Colonic mucosa (tissue), 4 donors: ENCODE measurements at regions not wholly inside any gene's neighbourhood (a gene's known extent, or its start where the extent isn't known, plus 50 kb on each side); places are given as distances from the start of the nearest gene placed in this dataset.
"Not testable (repeated sequence)": the region's sequence is repeated elsewhere in the genome, so short reads cannot be mapped to it uniquely, and the experiment has no call there.

Source experiments
- DNase-seq: peaks from one replicate; pipeline ENCODE4 v3.0.0-alpha.2; 2020
- H3K27ac ChIP-seq: fragments of 200-600 bp; one replicate; pipeline ENCODE4 v1.8.0; 2021
- H3K27me3 ChIP-seq: fragments of 200-600 bp; one replicate; pipeline ENCODE4 v1.8.0; 2021
- H3K36me3 ChIP-seq: fragments of 200-600 bp; one replicate; pipeline ENCODE4 v1.8.0; 2021
- H3K4me1 ChIP-seq: fragments of 200-600 bp; one replicate; pipeline ENCODE4 v1.8.0; 2021; ENCODE audit warnings: mild to moderate bottlenecking
- H3K4me3 ChIP-seq: fragments of 200-600 bp; one replicate; pipeline ENCODE4 v1.8.0; 2021
- H3K9ac ChIP-seq, 2 donors: one replicate each; pipeline ENCODE4 v1.7.0; 2013; ENCODE audit warnings: control low read depth in 2 of 2, low read depth in 2 of 2, low read length in 2 of 2
- H3K9me3 ChIP-seq: fragments of 200-600 bp; one replicate; pipeline ENCODE4 v1.8.0; 2021
- intact Hi-C: fragments of 100-400 bp; cut with DNase I; formaldehyde crosslinking; loops from one replicate; pipeline ENCODE4 v1.14.1; 2022
- TF ChIP-seq, protein P1 (sequence below): fragments of 200-600 bp; IDR thresholded peaks from one replicate; pipeline ENCODE4 v1.8.0; 2022; ENCODE audit warnings: antibody characterized with exemption, mild to moderate bottlenecking
- donor health status: healthy.
- donor health status: DM: no; HTN: no; CAD: no.
- donor health status: DM: no; HTN: no; CAD: no.

GRCh38 chr3:16768956-16769355 is 115.8 kb upstream of the PLCL2 start:
- no peaks in the 10 kb centered on the region for H3K9me3 ChIP-seq
- no peak overlapping the region for H3K9ac ChIP-seq
- H3K27me3 ChIP-seq: no peaks in the 10 kb centered on the region
- H3K4me3 ChIP-seq: no peak overlapping the region
- no peak for DNase-seq
- intact Hi-C loops: no loop called here
- TF ChIP-seq, protein P1, sequence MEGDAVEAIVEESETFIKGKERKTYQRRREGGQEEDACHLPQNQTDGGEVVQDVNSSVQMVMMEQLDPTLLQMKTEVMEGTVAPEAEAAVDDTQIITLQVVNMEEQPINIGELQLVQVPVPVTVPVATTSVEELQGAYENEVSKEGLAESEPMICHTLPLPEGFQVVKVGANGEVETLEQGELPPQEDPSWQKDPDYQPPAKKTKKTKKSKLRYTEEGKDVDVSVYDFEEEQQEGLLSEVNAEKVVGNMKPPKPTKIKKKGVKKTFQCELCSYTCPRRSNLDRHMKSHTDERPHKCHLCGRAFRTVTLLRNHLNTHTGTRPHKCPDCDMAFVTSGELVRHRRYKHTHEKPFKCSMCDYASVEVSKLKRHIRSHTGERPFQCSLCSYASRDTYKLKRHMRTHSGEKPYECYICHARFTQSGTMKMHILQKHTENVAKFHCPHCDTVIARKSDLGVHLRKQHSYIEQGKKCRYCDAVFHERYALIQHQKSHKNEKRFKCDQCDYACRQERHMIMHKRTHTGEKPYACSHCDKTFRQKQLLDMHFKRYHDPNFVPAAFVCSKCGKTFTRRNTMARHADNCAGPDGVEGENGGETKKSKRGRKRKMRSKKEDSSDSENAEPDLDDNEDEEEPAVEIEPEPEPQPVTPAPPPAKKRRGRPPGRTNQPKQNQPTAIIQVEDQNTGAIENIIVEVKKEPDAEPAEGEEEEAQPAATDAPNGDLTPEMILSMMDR: no peak
- H3K4me1 ChIP-seq: no peaks in the 10 kb centered on the region
- H3K36me3 ChIP-seq: no peaks in the 10 kb centered on the region
- H3K27ac ChIP-seq: no peak overlapping the region

GRCh38 chr3:16769525-16769924 is 115.2 kb upstream of the PLCL2 start:
- Histone ChIP-seq H3K4me1 (no peaks in the 10 kb centered on the region), H3K9me3 (no peaks in the 10 kb centered on the region), H3K27ac (no peak overlapping the region), H3K9ac (no peak overlapping the region), H3K4me3 (no peak overlapping the region), H3K27me3 (no peaks in the 10 kb centered on the region), H3K36me3 (no peaks in the 10 kb centered on the region)
- DNase-seq: no peak
- intact Hi-C loops: no loop called here
- TF ChIP-seq, protein P1: no peak

DNA sequence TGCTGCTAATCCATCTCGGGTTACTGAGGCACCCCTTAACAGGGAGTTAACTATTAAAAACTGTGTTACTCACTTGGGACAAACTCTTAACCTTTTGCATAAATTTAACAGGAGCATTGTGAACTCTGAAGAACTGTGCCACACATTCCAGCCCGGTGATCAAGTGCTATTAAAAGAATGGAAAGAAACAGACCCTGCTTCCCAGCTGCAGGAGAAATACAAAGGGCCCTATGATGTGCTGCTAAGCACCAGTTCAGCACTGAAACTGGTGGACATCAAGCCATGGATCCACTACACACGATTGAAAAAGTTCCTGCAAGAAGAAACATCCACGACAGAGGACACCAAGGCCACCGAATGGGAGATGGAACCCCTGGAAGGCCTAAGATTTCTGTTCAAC is 114.7 kb upstream of the PLCL2 start:
- no peaks in the 10 kb centered on the region for H3K4me1 ChIP-seq
- no peak overlapping the region for H3K27ac ChIP-seq
- H3K27me3 ChIP-seq: no peaks in the 10 kb centered on the region
- intact Hi-C loops: no loop called here
- H3K36me3 ChIP-seq: no peaks in the 10 kb centered on the region
- no peak overlapping the region for H3K4me3 ChIP-seq
- H3K9me3 ChIP-seq: no peaks in the 10 kb centered on the region
- H3K9ac ChIP-seq: no peak overlapping the region
- no peak for DNase-seq
- TF ChIP-seq, protein P1: no peak

GRCh38 chr3:16770792-16771191 is 114.0 kb upstream of the PLCL2 start:
- intact Hi-C loops: no loop called here
- Histone ChIP-seq H3K4me3 (no peak overlapping the region), H3K9me3 (no peaks in the 10 kb centered on the region), H3K27me3 (no peaks in the 10 kb centered on the region), H3K9ac (no peak overlapping the region), H3K36me3 (no peaks in the 10 kb centered on the region), H3K4me1 (no peaks in the 10 kb centered on the region), H3K27ac (no peak overlapping the region)
- TF ChIP-seq, protein P1: no peak
- no peak for DNase-seq

GRCh38 chr3:16773594-16773993 is 111.2 kb upstream of the PLCL2 start:
- H3K36me3 ChIP-seq, H3K4me1 ChIP-seq, H3K4me3 ChIP-seq, intact Hi-C loops, H3K9ac ChIP-seq, DNase-seq, H3K9me3 ChIP-seq, H3K27ac ChIP-seq, H3K27me3 ChIP-seq: not testable (repeated sequence)

DNA sequence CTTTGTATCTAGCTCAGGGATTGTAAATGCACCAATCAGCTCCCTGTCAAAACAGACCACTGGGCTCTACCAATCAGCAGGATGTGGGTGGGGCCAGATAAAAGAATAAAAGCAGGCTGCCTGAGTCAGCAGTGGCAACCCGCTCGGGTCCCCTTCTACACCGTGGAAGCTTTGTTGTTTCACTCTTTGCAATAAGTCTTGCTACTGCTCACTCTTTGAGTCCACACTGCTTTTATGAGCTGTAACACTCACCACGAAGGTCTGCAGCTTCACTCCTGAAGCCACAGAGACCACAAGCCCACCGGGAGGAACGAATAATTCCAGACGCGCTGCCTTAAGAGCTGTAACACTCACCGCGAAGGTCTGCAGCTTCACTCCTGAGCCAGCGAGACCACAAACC is 110.2 kb upstream of the PLCL2 start:
- H3K4me3 ChIP-seq, H3K9ac ChIP-seq, H3K4me1 ChIP-seq, intact Hi-C loops, H3K27ac ChIP-seq, H3K27me3 ChIP-seq, DNase-seq, H3K9me3 ChIP-seq, H3K36me3 ChIP-seq: not testable (repeated sequence)

DNA sequence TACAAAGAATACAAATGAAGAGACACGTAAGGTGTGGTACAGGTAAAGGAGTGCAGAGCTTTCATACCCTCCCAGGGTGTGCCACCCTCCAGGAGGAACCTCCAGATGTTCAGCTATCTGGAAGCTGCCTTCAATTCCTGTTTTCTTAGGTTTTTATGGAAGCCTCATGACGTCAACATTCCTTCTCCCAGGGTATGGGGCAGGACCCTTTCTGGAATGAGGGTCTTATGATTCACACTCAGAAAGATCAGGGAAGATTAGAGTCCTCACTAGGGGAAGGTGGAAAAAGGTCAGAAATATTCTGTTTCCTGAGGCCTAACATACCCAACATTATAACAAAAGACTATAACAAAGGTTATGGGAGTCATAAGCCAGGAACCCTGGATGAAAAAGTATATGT is 99.8 kb upstream of the PLCL2 start:
- H3K36me3 ChIP-seq: no peaks in the 10 kb centered on the region
- no peak for DNase-seq
- no peaks in the 10 kb centered on the region for H3K4me1 ChIP-seq
- H3K9me3 ChIP-seq: no peaks in the 10 kb centered on the region
- H3K27ac ChIP-seq: no peak overlapping the region
- H3K9ac ChIP-seq: no peak overlapping the region
- H3K27me3 ChIP-seq: no peaks in the 10 kb centered on the region
- TF ChIP-seq, protein P1: no peak
- intact Hi-C loops: no loop called here
- no peak overlapping the region for H3K4me3 ChIP-seq
